ENCODE measurements at regions not wholly inside any gene's neighbourhood (a gene's known extent, or its start where the extent isn't known, plus 50 kb on each side); places are given as distances from the start of the nearest gene placed in this dataset.
"Not testable (repeated sequence)": the region's sequence is repeated elsewhere in the genome, so short reads cannot be mapped to it uniquely, and the experiment has no call there.

- DNase-seq (ENCODE audit: low spot score), result no peak
Observed at GRCh38 chr5:126236994-126237393, 186.2 kb upstream of the GRAMD2B start.

GRCh38 chr5:126248611-126249010 is 174.6 kb upstream of the GRAMD2B start:
- no peak for DNase-seq (ENCODE audit: low spot score)

GRCh38 chr5:126251024-126251423 is 172.2 kb upstream of the GRAMD2B start:
- no peak for DNase-seq (ENCODE audit: low spot score)

GRCh38 chr5:126253406-126253805 is 169.8 kb upstream of the GRAMD2B start:
- DNase-seq (ENCODE audit: low spot score), result no peak

- DNase-seq (ENCODE audit: low spot score), result no peak
Observed at GRCh38 chr5:126263591-126264184, 159.5 kb upstream of the GRAMD2B start.

GRCh38 chr5:126265917-126266316 is 157.3 kb upstream of the GRAMD2B start:
- DNase-seq (ENCODE audit: low spot score), result no peak

- no peak for DNase-seq (ENCODE audit: low spot score)
Observed at GRCh38 chr5:126267438-126267837, 155.8 kb upstream of the GRAMD2B start.

- DNase-seq (ENCODE audit: low spot score), result no peak
Observed at GRCh38 chr5:126268697-126269315, 154.4 kb upstream of the GRAMD2B start.

- DNase-seq (ENCODE audit: low spot score), result no peak
Observed at GRCh38 chr5:126269511-126269910, 153.7 kb upstream of the GRAMD2B start.

GRCh38 chr5:126271141-126271540 is 152.1 kb upstream of the GRAMD2B start:
- no peak for DNase-seq (ENCODE audit: low spot score)

- DNase-seq (ENCODE audit: low spot score), result no peak
Observed at GRCh38 chr5:126274076-126274762, 149.0 kb upstream of the GRAMD2B start.

GRCh38 chr5:126274763-126275125 is 148.5 kb upstream of the GRAMD2B start:
- DNase-seq (ENCODE audit: low spot score), result no peak

GRCh38 chr5:126277762-126278161 is 145.4 kb upstream of the GRAMD2B start:
- no peak for DNase-seq (ENCODE audit: low spot score)

GRCh38 chr5:126280343-126280742 is 142.9 kb upstream of the GRAMD2B start:
- no peak for DNase-seq (ENCODE audit: low spot score)

- no peak for DNase-seq (ENCODE audit: low spot score)
Observed at GRCh38 chr5:126280846-126281245, 142.4 kb upstream of the GRAMD2B start.

GRCh38 chr5:126284977-126285696 is 138.1 kb upstream of the GRAMD2B start:
- no peak for DNase-seq (ENCODE audit: low spot score)

GRCh38 chr5:126296121-126296520 is 127.1 kb upstream of the GRAMD2B start:
- not testable (repeated sequence) for DNase-seq (ENCODE audit: low spot score)

GRCh38 chr5:126300293-126300692 is 122.9 kb upstream of the GRAMD2B start:
- DNase-seq (ENCODE audit: low spot score), result no peak

GRCh38 chr5:126301056-126301455 is 122.2 kb upstream of the GRAMD2B start:
- DNase-seq (ENCODE audit: low spot score), result no peak

- DNase-seq (ENCODE audit: low spot score), result no peak
Observed at GRCh38 chr5:126309860-126310259, 113.3 kb upstream of the GRAMD2B start.

GRCh38 chr5:126311766-126312165 is 111.4 kb upstream of the GRAMD2B start:
- no peak for DNase-seq (ENCODE audit: low spot score)

GRCh38 chr5:126315341-126315740 is 107.9 kb upstream of the GRAMD2B start:
- no peak for DNase-seq (ENCODE audit: low spot score)

GRCh38 chr5:126332326-126332725 is 90.9 kb upstream of the GRAMD2B start:
- DNase-seq (ENCODE audit: low spot score), result no peak
